Body of pancreas (tissue), 4 donors: ENCODE measurements at regions not wholly inside any gene's neighbourhood (a gene's known extent, or its start where the extent isn't known, plus 50 kb on each side); places are given as distances from the start of the nearest gene placed in this dataset.
A peak's percentile ranks its signal among the peaks of the same experiment; 100 is the strongest.

Experiments used
- ATAC-seq: fragments of 150-250 bp; one replicate; pipeline ENCODE4 v1.9.1; 2016
- DNase-seq, 4 donors: peaks; one replicate each; pipeline ENCODE4 v3.0.0-alpha.2; 2019
- H3K27ac ChIP-seq, 4 donors: fragments of 200-600 bp; sonication (generic); 1 replicate in 3 of 4; 2 replicates in 1 of 4; pipeline versions ENCODE4 v1.5.1 to v1.6.1; 2016 to 2019; ENCODE audit warnings: mild to moderate bottlenecking in 1 of 4, mixed read lengths in 1 of 4, moderate library complexity in 1 of 4
- H3K27me3 ChIP-seq, 2 donors: fragments of 200-600 bp; sonication (generic); one replicate each; pipeline ENCODE4 v1.6.0; 2016; ENCODE audit warnings: mild to moderate bottlenecking in 1 of 2
- H3K36me3 ChIP-seq, 2 donors: fragments of 200-600 bp; sonication (generic); replicated peaks in 1 of 2; 2 replicates each; pipeline ENCODE4 v1.5.1; 2016; ENCODE audit warnings: low read depth in 2 of 2; ENCODE audit not compliant: insufficient read depth in 1 of 2
- H3K4me1 ChIP-seq: fragments of 200-600 bp; sonication (generic); one replicate; pipeline ENCODE4 v1.6.0; 2016
- H3K4me3 ChIP-seq, 2 donors: fragments of 200-600 bp; sonication (generic); 1 replicate in 1 of 2; 2 replicates in 1 of 2; pipeline ENCODE4 v1.5.1; 2016 to 2019
- H3K9me3 ChIP-seq, 3 donors: fragments of 200-600 bp; sonication (generic); 1 replicate in 2 of 3; 2 replicates in 1 of 3; pipeline ENCODE4 v1.5.1; 2016
- POLR2A ChIP-seq, 3 donors: fragments of 450-650 bp; IDR thresholded peaks; one replicate each; pipeline ENCODE4 v1.6.1; 2016; ENCODE audit warnings: antibody characterized with exemption in 3 of 3, mild to moderate bottlenecking in 2 of 3
- WGBS, 2 donors: methylation state at CpG; one replicate each; pipeline ENCODE4 v1.1.5; 2017; 5-methylcytosine and 5-hydroxymethylcytosine counted together
- intact Hi-C: fragments of 100-400 bp; cut with DNase I; formaldehyde crosslinking; loops from one replicate; pipeline ENCODE4 v1.15.1; 2023
- TF ChIP-seq, protein P1 (sequence below), 7 experiments: fragments of 450-650 bp in 4 of 7; fragments of 200-600 bp in 3 of 7; sonication (generic) in 3 of 7; IDR thresholded peaks; one replicate each; pipeline ENCODE4 v1.5.1; 2016 to 2019; ENCODE audit warnings: antibody characterized with exemption in 7 of 7

DNA sequence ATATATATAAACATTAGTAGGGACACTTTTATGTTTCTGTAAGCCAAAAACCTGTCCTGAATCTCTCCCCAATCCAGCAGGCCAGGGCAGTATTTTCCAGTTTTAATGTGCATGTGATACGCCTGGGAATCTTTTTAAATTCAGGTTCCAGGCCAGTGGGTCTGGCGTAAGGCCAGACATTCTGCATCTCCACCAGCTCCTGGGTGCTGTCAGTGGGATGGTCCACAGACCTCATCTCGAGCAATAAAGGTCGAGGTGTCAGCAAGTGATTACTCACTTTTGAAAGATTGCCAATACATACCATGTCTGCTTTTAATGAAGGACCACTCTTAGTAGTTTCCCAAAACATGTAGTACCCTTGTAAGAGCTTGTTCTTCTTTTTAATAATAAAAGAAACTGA, 189.9 kb upstream of the SH3BP4 start:
- ATAC-seq, result no peak
- Histone ChIP-seq H3K27ac (no peak overlapping the region), H3K4me3 (no peak overlapping the region), H3K4me1 (no peaks in the 10 kb centered on the region), H3K9me3 (no peaks in the 10 kb centered on the region), H3K27me3 (no peaks in the 10 kb centered on the region), H3K36me3 (no peaks in the 10 kb centered on the region)
- intact Hi-C loops, result no loop called here
- TF ChIP-seq, protein P1, sequence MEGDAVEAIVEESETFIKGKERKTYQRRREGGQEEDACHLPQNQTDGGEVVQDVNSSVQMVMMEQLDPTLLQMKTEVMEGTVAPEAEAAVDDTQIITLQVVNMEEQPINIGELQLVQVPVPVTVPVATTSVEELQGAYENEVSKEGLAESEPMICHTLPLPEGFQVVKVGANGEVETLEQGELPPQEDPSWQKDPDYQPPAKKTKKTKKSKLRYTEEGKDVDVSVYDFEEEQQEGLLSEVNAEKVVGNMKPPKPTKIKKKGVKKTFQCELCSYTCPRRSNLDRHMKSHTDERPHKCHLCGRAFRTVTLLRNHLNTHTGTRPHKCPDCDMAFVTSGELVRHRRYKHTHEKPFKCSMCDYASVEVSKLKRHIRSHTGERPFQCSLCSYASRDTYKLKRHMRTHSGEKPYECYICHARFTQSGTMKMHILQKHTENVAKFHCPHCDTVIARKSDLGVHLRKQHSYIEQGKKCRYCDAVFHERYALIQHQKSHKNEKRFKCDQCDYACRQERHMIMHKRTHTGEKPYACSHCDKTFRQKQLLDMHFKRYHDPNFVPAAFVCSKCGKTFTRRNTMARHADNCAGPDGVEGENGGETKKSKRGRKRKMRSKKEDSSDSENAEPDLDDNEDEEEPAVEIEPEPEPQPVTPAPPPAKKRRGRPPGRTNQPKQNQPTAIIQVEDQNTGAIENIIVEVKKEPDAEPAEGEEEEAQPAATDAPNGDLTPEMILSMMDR (IDR thresholded peaks at IDR 0.05), result no peak
- TF ChIP-seq POLR2A (IDR thresholded peaks at IDR 0.05), result no peak
- WGBS, 2 donors, result 56 to 75% methylated on average over 3 to 4 of the region's 4 CpGs
- DNase-seq, result no peak

DNA sequence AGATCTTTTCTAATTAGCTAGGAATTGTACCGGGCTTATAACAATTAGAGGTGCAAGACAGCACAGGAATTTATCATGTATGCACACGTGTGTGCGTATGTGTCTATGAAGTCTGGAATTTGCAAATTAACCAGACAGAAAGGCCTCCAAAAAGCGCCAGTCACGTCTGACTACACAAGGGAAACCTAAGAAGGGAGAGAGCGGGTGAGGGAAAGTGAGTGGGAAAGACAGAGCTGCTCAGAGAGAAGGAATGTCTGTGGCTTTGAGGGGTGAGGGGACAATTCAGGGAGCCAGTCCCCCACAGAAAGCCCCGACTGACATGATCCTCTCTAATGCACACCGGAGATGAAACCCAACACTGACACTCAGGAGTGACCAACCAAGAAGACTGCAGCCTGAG, 197.7 kb upstream of the SH3BP4 start:
- Histone ChIP-seq H3K27me3 (no peaks in the 10 kb centered on the region), H3K9me3 (no peaks in the 10 kb centered on the region), H3K36me3 (no peaks in the 10 kb centered on the region), H3K27ac (no peak overlapping the region), H3K4me1 (no peaks in the 10 kb centered on the region), H3K4me3 (no peak overlapping the region)
- DNase-seq, result no peak
- 84 to 93% methylated on average over 8 of the region's 8 CpGs for WGBS, 2 donors
- intact Hi-C loops, result no loop called here
- no peak for ATAC-seq
- no peak for TF ChIP-seq POLR2A (IDR thresholded peaks at IDR 0.05)
- TF ChIP-seq, protein P1 (IDR thresholded peaks at IDR 0.05), result no peak

DNA sequence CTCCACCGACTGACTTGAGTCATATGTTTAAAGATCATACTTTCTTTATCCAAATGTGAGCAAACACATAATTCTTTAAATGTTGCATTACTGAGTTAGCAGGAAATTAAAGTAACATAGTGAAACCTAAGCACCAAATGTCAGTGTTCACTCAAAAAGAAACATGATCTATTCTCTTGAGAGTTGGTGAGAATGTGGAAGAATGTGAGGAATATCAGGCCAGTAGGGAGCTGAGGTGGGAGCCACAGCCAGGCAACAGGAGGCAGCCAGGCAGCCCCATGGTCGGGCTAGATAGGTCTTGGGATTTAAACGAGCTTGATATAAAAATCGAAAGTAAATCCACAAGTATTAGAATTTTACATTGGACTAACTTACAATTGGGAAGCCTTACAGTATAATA, 198.1 kb upstream of the SH3BP4 start:
- Histone ChIP-seq H3K27me3 (no peaks in the 10 kb centered on the region), H3K9me3 (no peaks in the 10 kb centered on the region), H3K4me1 (no peaks in the 10 kb centered on the region), H3K36me3 (no peaks in the 10 kb centered on the region), H3K27ac (no peak overlapping the region), H3K4me3 (no peak overlapping the region)
- no peak for DNase-seq
- WGBS, 2 donors, result 69 to 70% methylated on average over 4 of the region's 4 CpGs
- no peak for ATAC-seq
- intact Hi-C loops, result no loop called here
- TF ChIP-seq, protein P1 (IDR thresholded peaks at IDR 0.05), result no peak
- no peak for TF ChIP-seq POLR2A (IDR thresholded peaks at IDR 0.05)

DNA sequence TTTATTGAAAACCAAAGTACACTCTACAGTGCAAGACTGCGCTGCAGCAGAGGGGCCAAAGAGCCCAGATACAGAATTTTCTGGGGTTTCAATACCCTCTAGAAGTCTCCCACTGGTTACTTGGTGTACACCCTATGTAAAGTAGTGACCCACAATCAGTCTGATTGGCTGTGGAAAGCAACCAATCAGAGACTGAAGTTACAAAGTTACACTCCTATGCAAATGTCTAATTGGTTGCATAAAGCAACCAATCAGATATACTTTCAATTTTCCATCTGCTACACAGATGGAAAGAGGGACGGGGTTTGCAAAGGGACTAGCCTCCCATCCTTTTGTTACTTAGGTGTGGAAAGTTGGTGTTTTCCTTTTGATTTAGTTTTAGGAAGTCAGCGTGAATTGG, 198.9 kb upstream of the SH3BP4 start:
- H3K4me1 ChIP-seq, result no peaks in the 10 kb centered on the region
- no peaks in the 10 kb centered on the region for H3K36me3 ChIP-seq
- DNase-seq, result no peak
- H3K4me3 ChIP-seq, result no peak overlapping the region
- intact Hi-C loops, result no loop called here
- no peaks in the 10 kb centered on the region for H3K27me3 ChIP-seq
- 88 to 90% methylated on average over 3 of the region's 3 CpGs for WGBS, 2 donors
- no peaks in the 10 kb centered on the region for H3K9me3 ChIP-seq
- TF ChIP-seq, protein P1 (IDR thresholded peaks at IDR 0.05), result no peak
- TF ChIP-seq POLR2A (IDR thresholded peaks at IDR 0.05), result no peak
- ATAC-seq, result no peak
- H3K27ac ChIP-seq, result no peak overlapping the region

DNA sequence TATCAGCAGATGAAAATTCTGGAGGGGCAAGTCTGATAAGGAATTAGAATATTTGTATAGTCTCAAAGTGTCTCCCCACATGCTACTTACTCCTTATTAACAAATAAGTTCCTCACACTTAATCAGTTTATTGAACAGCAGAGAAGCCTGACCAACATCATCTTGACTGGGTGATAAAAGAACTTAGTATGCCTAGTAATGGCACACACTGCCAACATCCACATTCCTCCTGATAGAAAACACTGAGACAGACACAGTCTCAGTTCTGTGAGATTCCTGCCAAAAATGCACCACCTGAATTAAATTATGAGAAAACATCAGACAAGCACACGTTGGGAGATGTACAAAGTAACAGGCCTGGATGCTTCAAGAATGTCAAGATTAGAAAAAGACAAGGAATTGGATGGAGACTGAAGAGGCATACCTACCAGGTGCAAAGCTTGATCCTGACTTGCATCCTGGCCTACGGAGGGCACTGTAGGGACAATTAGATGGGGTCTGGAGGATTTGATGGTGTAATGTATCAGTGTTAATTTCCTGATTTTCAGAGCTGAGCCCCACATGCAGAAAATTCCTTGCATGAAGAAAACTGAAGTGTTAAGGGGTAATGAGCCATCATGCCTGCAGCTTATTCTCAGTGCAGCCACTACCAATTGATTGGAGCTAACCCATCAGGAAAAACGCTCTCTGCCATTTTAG, 200.4 kb upstream of the SH3BP4 start:
- Histone ChIP-seq H3K4me1 (no peaks in the 10 kb centered on the region), H3K36me3 (no peaks in the 10 kb centered on the region), H3K4me3 (no peak overlapping the region), H3K9me3 (no peaks in the 10 kb centered on the region), H3K27ac (no peak overlapping the region), H3K27me3 (no peaks in the 10 kb centered on the region)
- TF ChIP-seq POLR2A (IDR thresholded peaks at IDR 0.05), result no peak
- TF ChIP-seq, protein P1 (IDR thresholded peaks at IDR 0.05), result peak in 1 of 7 experiments; percentile 5
- no peak for ATAC-seq
- DNase-seq, result peak in 1 of 4 donors; percentile 13
- 50 to 69% methylated on average over 3 of the region's 3 CpGs for WGBS, 2 donors
- intact Hi-C loops, result no loop called here
